Ishikawa (cell line): ENCODE measurements at regions not wholly inside any gene's neighbourhood (a gene's known extent, or its start where the extent isn't known, plus 50 kb on each side); places are given as distances from the start of the nearest gene placed in this dataset.

Source experiments
- EP300 ChIP-seq: IDR thresholded peaks from 2 replicates; pipeline ENCODE4 v1.6.1; 2012; ENCODE audit warnings: borderline replicate concordance
- REST ChIP-seq: IDR thresholded peaks from 2 replicates; pipeline ENCODE4 v1.6.1; 2012; ENCODE audit warnings: low read depth, mild to moderate bottlenecking
- YY1 ChIP-seq: IDR thresholded peaks from 2 replicates; pipeline ENCODE4 v1.6.1; 2012; ENCODE audit warnings: low read depth

GRCh38 chr4:164154416-164154815 lies 599.5 kb upstream of the SMIM31 start:
- no peak for TF ChIP-seq EP300
- TF ChIP-seq REST = no peak
- TF ChIP-seq YY1 = no peak
